GM18909 (cell line): ENCODE measurements at regions not wholly inside any gene's neighbourhood (a gene's known extent, or its start where the extent isn't known, plus 50 kb on each side); places are given as distances from the start of the nearest gene placed in this dataset.

Source experiments
- ATAC-seq: cut with Tn5 transposase; IDR thresholded peaks from one replicate; pipeline ENCODE4 v1.9.1; 2021; ENCODE audit warnings: mild to moderate bottlenecking; ENCODE audit not compliant: unreplicated experiment, poor library complexity

- no peak for ATAC-seq
Measured at GRCh38 chr5:93130624-93131490, 450.2 kb downstream of the NR2F1-AS1 start.

- ATAC-seq = no peak
Measured at GRCh38 chr5:93126634-93127033, 454.4 kb downstream of the NR2F1-AS1 start.

- no peak for ATAC-seq
Measured at GRCh38 chr5:93123127-93123526, 457.9 kb downstream of the NR2F1-AS1 start.

GRCh38 chr5:93122446-93122845 lies 458.6 kb downstream of the NR2F1-AS1 start:
- ATAC-seq = no peak

GRCh38 chr5:93120771-93121170 lies 460.2 kb downstream of the NR2F1-AS1 start:
- ATAC-seq = no peak

GRCh38 chr5:93120051-93120450 lies 461.0 kb downstream of the NR2F1-AS1 start:
- no peak for ATAC-seq

GRCh38 chr5:93117751-93118531 lies 463.1 kb downstream of the NR2F1-AS1 start:
- ATAC-seq = no peak

- ATAC-seq = no peak
Measured at GRCh38 chr5:93107805-93108520, 473.1 kb downstream of the NR2F1-AS1 start.

GRCh38 chr5:93107141-93107540 lies 473.9 kb downstream of the NR2F1-AS1 start:
- ATAC-seq = no peak

GRCh38 chr5:93101661-93102060 lies 479.4 kb downstream of the NR2F1-AS1 start:
- no peak for ATAC-seq

GRCh38 chr5:93100976-93101375 lies 480.0 kb downstream of the NR2F1-AS1 start:
- ATAC-seq = no peak

- no peak for ATAC-seq
Measured at GRCh38 chr5:93100428-93100827, 480.6 kb downstream of the NR2F1-AS1 start.

GRCh38 chr5:93099902-93100347 lies 481.1 kb downstream of the NR2F1-AS1 start:
- ATAC-seq = no peak

- no peak for ATAC-seq
Measured at GRCh38 chr5:93096561-93096960, 484.5 kb downstream of the NR2F1-AS1 start.

- no peak for ATAC-seq
Measured at GRCh38 chr5:93092349-93093105, 488.5 kb downstream of the NR2F1-AS1 start.

- ATAC-seq = no peak
Measured at GRCh38 chr5:93090698-93091097, 490.3 kb downstream of the NR2F1-AS1 start.

- ATAC-seq = no peak
Measured at GRCh38 chr5:93088592-93089389, 492.2 kb downstream of the NR2F1-AS1 start.

- ATAC-seq = no peak
Measured at GRCh38 chr5:93087326-93087725, 493.7 kb downstream of the NR2F1-AS1 start.

GRCh38 chr5:93082981-93083380 lies 498.0 kb downstream of the NR2F1-AS1 start:
- ATAC-seq = no peak
